SH-SY5Y (cell line): ENCODE measurements at regions not wholly inside any gene's neighbourhood (a gene's known extent, or its start where the extent isn't known, plus 50 kb on each side); places are given as distances from the start of the nearest gene placed in this dataset.

Experiments used
- GATA2 ChIP-seq: IDR thresholded peaks from 2 replicates; pipeline ENCODE4 v1.6.1; 2011; ENCODE audit warnings: mild to moderate bottlenecking, low read depth, low read length
- GATA3 ChIP-seq: IDR thresholded peaks from 2 replicates; pipeline ENCODE4 v1.6.1; 2011; ENCODE audit warnings: low read depth, mild to moderate bottlenecking, low read length, moderate library complexity

DNA sequence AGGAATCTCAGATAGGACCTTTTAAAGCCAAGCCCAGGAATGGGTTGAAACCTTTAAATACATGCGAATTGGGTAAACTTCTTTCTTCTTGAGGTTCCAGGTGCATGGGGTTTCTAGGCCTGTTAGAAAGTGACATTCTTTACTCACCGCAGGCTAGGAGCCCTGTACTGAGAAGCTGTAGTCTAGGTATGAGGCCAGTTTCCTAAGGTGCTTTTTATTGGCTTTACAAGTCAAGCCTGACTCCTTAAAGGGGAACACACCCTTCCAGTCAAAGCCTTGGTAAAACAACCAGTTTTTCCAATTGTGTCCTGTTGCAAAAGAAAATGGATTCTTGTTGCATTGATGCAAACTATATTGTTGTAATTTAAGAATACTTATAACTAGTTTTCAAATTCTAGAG lies 76.1 kb upstream of the ATP11B start:
- TF ChIP-seq GATA2 (no peak), GATA3 (no peak)
